Astrocyte (in vitro differentiated cells and primary cell): ENCODE measurements at regions not wholly inside any gene's neighbourhood (a gene's known extent, or its start where the extent isn't known, plus 50 kb on each side); places are given as distances from the start of the nearest gene placed in this dataset.

ENCODE experiments used
- EZH2 ChIP-seq: IDR thresholded peaks from 2 replicates; pipeline ENCODE4 v1.6.1; 2012; ENCODE audit warnings: mild to moderate bottlenecking, low read length, inconsistent platforms; ENCODE audit not compliant: insufficient read depth
- TF ChIP-seq, protein P1 (sequence below): IDR thresholded peaks from 2 replicates; pipeline ENCODE4 v1.5.1; 2011; ENCODE audit warnings: low read depth, mild to moderate bottlenecking, inconsistent platforms, low read length, moderate library complexity; ENCODE audit not compliant: insufficient read depth

DNA sequence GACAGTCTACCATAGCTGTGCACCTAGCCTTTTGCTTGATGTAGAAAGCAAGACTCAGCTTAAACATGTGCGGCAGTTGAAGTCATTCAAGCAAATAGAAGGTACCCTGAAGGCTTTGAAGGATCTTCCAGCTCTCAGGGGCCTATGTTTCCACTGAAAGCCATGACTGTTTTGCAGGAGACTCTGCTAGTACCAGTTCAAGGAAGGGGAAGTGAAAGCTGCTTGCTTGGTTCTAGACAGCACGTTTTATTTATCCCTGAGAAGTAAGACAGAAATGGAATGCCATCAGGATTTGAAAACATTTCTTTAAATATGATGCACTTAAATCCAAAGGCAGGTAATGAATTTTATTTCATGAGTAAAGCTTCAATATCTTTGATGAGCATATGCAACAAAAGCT is 311.4 kb downstream of the PDCD6IP start:
- TF ChIP-seq, protein P1, sequence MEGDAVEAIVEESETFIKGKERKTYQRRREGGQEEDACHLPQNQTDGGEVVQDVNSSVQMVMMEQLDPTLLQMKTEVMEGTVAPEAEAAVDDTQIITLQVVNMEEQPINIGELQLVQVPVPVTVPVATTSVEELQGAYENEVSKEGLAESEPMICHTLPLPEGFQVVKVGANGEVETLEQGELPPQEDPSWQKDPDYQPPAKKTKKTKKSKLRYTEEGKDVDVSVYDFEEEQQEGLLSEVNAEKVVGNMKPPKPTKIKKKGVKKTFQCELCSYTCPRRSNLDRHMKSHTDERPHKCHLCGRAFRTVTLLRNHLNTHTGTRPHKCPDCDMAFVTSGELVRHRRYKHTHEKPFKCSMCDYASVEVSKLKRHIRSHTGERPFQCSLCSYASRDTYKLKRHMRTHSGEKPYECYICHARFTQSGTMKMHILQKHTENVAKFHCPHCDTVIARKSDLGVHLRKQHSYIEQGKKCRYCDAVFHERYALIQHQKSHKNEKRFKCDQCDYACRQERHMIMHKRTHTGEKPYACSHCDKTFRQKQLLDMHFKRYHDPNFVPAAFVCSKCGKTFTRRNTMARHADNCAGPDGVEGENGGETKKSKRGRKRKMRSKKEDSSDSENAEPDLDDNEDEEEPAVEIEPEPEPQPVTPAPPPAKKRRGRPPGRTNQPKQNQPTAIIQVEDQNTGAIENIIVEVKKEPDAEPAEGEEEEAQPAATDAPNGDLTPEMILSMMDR = no peak
- no peak for TF ChIP-seq EZH2
